ENCODE measurements at regions not wholly inside any gene's neighbourhood (a gene's known extent, or its start where the extent isn't known, plus 50 kb on each side); places are given as distances from the start of the nearest gene placed in this dataset.

- H3K9me3 ChIP-seq, result no peaks in the 10 kb centered on the region
- no peaks in the 10 kb centered on the region for H3K36me3 ChIP-seq
- intact Hi-C loops (cut with DNase I), result no loop called here
- H3K27ac ChIP-seq, result no peak overlapping the region
- no peak overlapping the region for H3K4me3 ChIP-seq
- H3K9ac ChIP-seq (ENCODE audit: low read depth in 2 of 2, low read length in 2 of 2), result no peak overlapping the region
- no peak for TF ChIP-seq CTCF (IDR thresholded peaks at IDR 0.05)
- H3K4me1 ChIP-seq, result no peaks in the 10 kb centered on the region
- H3K27me3 ChIP-seq, result no peaks in the 10 kb centered on the region
- DNase-seq, result no peak
These were observed 390.4 kb downstream of the SHISA9 start for GRCh38 chr16:13291591-13292333.

GRCh38 chr16:13296206-13296605 lies 394.8 kb downstream of the SHISA9 start:
- H3K9ac ChIP-seq (ENCODE audit: low read depth in 2 of 2, low read length in 2 of 2), result no peak overlapping the region
- no peak for DNase-seq
- H3K9me3 ChIP-seq, result no peaks in the 10 kb centered on the region
- no peak overlapping the region for H3K27ac ChIP-seq
- no peaks in the 10 kb centered on the region for H3K27me3 ChIP-seq
- no peaks in the 10 kb centered on the region for H3K4me1 ChIP-seq
- H3K36me3 ChIP-seq, result no peaks in the 10 kb centered on the region
- no peak for TF ChIP-seq CTCF (IDR thresholded peaks at IDR 0.05)
- intact Hi-C loops (cut with DNase I), result no loop called here
- no peak overlapping the region for H3K4me3 ChIP-seq

- no peaks in the 10 kb centered on the region for H3K36me3 ChIP-seq
- intact Hi-C loops (cut with DNase I), result no loop called here
- no peaks in the 10 kb centered on the region for H3K27me3 ChIP-seq
- TF ChIP-seq CTCF (IDR thresholded peaks at IDR 0.05), result no peak
- H3K4me3 ChIP-seq, result no peak overlapping the region
- no peaks in the 10 kb centered on the region for H3K9me3 ChIP-seq
- H3K27ac ChIP-seq, result no peak overlapping the region
- H3K4me1 ChIP-seq, result no peaks in the 10 kb centered on the region
- no peak for DNase-seq
- no peak overlapping the region for H3K9ac ChIP-seq (ENCODE audit: low read depth in 2 of 2, low read length in 2 of 2)
These were observed 397.3 kb downstream of the SHISA9 start for GRCh38 chr16:13298666-13299065.

GRCh38 chr16:13300066-13300840 lies 398.9 kb downstream of the SHISA9 start:
- intact Hi-C loops (cut with DNase I), result no loop called here
- H3K9ac ChIP-seq (ENCODE audit: low read depth in 2 of 2, low read length in 2 of 2), result no peak overlapping the region
- no peak overlapping the region for H3K27ac ChIP-seq
- H3K36me3 ChIP-seq, result no peaks in the 10 kb centered on the region
- no peaks in the 10 kb centered on the region for H3K9me3 ChIP-seq
- no peak for DNase-seq
- TF ChIP-seq CTCF (IDR thresholded peaks at IDR 0.05), result no peak
- H3K27me3 ChIP-seq, result no peaks in the 10 kb centered on the region
- H3K4me3 ChIP-seq, result no peak overlapping the region
- no peaks in the 10 kb centered on the region for H3K4me1 ChIP-seq

GRCh38 chr16:13305019-13305755 lies 403.8 kb downstream of the SHISA9 start:
- Histone ChIP-seq H3K9ac (ENCODE audit: low read depth in 2 of 2, low read length in 2 of 2) (no peak overlapping the region), H3K36me3 (no peaks in the 10 kb centered on the region), H3K27ac (no peak overlapping the region), H3K4me1 (no peaks in the 10 kb centered on the region), H3K4me3 (no peak overlapping the region), H3K9me3 (no peaks in the 10 kb centered on the region), H3K27me3 (no peaks in the 10 kb centered on the region)
- no peak for TF ChIP-seq CTCF (IDR thresholded peaks at IDR 0.05)
- DNase-seq, result no peak
- intact Hi-C loops (cut with DNase I), result no loop called here
